Limb (tissue), 2 donors: ENCODE measurements at regions not wholly inside any gene's neighbourhood (a gene's known extent, or its start where the extent isn't known, plus 50 kb on each side); places are given as distances from the start of the nearest gene placed in this dataset.
"Not testable (repeated sequence)": the region's sequence is repeated elsewhere in the genome, so short reads cannot be mapped to it uniquely, and the experiment has no call there.

Experiments
- DNase-seq, 2 donors: peaks; one replicate each; pipeline ENCODE4 v3.0.0-alpha.2; 2016; ENCODE audit errors: extremely low spot score in 2 of 2

- no peak for DNase-seq
These were observed 1071.2 kb upstream of the LCORL start for GRCh38 chr4:19092797-19093196.

GRCh38 chr4:19074036-19074435 lies 1052.5 kb upstream of the LCORL start:
- no peak for DNase-seq

- no peak for DNase-seq
These were observed 1042.1 kb upstream of the LCORL start for GRCh38 chr4:19063662-19064061.

DNA sequence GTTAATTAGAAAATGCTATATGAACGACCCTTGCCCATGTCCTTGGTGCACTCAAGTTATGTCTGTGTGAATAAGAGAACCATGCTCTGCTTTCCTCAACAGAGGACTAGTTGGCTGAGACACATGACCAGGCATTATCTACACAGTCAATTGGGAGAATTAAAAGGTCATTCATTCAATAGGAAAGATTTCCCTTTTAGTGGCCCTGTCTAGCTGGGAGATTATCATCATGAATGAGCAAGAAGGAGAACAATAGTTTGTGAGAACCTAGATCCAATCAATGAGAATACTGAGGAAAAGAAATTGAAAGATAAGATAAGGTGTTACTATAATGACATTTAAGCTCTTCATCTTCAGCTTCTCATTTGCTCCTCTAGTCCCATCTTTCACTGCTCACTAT lies 1033.4 kb upstream of the LCORL start:
- DNase-seq: no peak

DNA sequence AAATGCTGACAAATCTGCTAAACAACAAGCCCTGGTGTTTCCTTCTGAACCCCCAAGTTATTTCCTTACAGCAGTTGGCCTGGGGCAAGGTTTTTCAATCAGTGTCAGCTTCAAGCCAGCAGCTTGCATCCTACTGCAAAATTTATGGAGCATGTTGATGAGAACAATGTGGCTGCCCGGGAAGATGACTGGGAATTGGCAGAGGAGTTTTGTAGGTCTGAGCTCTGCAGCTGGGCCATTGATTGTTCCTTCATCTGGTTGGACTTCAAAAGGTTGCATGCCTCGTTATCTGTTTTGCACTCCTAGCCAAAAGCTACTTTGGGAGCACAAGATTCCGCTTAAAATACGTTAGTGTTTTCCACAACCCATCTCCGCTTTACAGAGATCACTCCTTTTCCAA lies 1030.3 kb upstream of the LCORL start:
- DNase-seq: peak; percentile 52 to 57

DNA sequence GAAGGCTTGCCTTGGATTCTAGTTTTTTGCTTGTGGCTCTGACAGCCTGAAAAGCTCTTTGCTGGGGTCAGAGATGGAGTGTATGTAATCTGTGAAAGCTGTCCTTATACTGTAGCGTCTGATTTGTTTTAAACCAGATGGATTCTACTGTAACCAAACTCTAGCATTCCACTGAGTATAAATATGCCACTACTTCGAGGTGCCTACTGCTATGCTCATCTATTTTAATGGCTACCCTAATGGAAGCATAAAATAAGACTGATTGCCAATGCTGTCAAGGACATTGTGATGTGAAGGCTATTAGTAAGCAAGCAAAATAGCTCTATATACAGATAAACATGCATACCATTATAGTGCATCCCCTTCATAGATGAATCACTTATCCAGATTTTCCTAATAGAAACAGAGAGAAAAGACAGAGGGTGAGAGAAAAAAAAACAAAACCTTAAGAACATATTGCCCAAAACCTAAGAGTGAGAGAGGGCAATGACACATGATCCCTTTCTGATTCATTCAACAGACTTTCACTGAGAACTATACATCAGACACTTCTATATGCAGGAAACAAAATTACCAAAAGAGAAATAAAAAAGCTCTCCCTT lies 1025.8 kb upstream of the LCORL start:
- DNase-seq: no peak

DNA sequence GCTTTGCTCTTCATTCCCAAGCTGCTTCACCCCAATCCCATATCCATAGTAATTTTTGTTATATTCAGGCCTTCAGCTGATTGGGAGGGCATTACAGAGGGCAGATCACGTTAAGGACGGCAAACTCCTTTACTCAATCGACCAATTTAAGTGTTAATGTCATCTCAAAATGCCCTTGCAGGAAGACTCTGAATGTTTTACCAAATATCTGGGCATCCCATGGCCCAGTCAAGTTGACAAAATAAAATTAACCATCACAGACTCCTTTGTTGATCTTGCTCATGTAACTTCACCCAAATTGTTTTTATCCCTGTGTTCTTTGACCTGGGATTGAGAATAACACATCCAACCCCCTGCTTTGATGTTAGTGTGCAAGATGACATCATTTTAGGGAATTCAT lies 1018.3 kb upstream of the LCORL start:
- DNase-seq: no peak

- no peak for DNase-seq
These were observed 1016.7 kb upstream of the LCORL start for GRCh38 chr4:19038231-19038630.

DNA sequence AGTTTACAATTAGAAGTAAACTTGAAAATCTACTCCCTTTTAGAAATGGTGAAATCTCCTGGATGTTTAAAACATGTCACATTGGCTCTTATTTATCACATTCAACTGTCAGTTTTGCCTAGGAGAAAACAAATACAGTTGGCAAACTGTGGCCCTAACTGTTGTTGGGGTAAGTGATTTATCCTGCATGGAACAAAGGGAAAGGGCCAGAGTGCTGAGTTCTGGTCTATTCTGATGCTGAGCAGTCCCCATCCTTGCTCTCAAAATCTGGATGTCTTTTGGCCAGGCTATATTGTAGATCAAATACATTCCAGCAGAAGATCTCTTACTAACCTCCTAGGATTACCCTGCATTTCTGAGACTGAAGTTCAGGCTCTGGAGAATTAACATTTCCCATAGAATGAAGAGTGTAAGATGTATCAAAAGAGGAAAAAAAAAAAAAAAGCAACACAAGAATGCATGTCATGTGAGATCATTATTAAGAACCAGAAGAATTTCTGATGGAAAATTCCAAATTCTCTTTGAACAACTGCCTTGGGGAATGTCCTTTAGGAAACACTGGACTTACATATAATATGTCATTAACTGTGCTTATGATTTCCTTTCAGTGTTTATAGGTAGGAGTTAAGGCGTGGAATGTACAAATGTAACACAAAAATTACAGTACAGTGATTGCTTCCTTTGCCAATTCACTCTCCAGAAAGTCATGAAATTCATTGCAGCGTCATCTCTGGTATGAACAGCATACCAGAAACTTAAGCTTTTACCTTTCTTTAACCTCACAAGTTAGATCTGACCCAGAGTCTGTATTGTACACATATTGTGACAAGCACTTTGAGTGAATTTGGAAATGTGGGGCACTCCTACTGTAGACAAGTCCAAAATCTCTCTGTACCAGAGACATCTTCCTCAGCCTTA lies 1012.5 kb upstream of the LCORL start:
- peak in 1 of 2 donors; percentile 24 for DNase-seq

DNA sequence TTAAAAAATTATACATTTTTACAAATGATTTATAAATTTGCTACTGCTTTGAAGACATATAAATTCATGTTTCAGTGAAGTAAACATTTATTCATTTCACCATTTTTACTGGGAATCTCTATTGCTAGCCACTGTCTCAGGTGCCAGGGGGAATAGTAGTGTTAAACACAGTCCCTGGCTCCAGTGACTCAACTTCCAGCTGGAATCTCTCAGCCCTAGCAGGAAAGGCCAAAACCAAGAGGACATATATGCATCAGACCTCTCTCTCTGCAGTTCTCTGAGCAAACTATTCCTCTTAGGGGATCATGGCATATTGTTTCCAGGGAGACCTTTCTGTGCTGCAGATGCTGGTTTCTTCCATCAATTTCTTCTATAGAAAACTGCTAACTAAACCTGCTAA lies 1009.0 kb upstream of the LCORL start:
- DNase-seq: no peak

DNA sequence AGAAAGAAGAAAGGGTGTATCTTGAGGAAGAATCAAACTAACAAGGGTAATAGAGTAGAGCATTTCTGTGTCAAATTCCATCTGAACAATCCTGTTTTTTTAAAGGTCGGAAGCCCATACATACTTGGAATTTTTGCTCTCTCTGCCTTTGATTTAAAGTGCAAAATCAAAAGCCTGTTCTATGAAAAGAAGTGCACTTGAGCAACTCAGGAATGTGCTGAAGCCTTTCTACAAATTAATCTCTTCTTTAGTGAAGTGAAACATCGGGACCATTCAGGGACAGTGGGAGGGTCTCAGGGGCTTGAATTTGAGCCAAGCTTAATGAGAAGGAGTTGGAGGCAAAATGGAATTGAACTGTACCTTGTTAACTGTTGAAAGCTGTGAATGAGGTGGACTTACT lies 1008.5 kb upstream of the LCORL start:
- no peak for DNase-seq

DNA sequence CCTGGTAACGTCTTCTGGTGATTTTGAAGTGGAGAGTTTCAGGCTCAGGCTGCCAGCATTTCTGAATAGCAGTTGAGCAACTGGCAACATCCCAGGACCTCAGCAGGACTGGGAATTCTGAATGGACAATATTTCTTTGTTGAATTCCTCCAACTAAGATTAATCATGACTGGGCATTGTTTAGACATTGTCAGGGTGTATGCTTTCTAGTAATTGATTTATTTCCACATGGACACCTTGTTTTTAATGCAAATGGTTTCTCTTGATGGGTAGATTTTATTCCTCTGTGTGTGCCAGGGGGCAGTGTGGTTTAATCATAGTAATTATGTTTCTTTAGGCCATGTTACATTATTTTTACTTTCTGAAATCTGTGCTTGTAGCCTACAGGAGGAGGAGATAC lies 1004.7 kb upstream of the LCORL start:
- peak; percentile 27 to 38 for DNase-seq

- DNase-seq: no peak
These were observed 1003.5 kb upstream of the LCORL start for GRCh38 chr4:19025031-19025430.

- DNase-seq: no peak
These were observed 1002.5 kb upstream of the LCORL start for GRCh38 chr4:19024047-19024446.

- no peak for DNase-seq
These were observed 1000.1 kb upstream of the LCORL start for GRCh38 chr4:19021617-19022016.

- not testable (repeated sequence) for DNase-seq
These were observed 995.0 kb upstream of the LCORL start for GRCh38 chr4:19016550-19016949.

DNA sequence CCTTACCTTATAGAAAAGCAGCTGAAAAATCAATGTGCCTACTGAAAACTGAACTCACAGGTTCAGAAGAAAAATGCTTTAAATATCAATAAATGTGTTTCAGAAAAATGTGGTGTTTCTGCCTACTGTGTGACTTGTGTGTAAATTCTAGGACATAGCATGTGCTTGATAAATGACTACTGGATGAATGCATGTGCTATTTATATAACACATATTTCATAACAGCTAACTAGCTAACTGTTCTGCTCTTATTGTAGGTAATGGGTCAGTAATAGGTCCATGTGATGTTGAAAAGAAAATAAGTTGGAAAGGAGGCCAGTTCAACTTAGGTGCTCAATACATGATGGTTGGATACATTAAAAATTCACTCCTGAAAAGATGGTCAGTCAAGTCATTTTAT lies 993.0 kb upstream of the LCORL start:
- DNase-seq: no peak

GRCh38 chr4:19010761-19011160 lies 989.2 kb upstream of the LCORL start:
- DNase-seq: no peak

DNA sequence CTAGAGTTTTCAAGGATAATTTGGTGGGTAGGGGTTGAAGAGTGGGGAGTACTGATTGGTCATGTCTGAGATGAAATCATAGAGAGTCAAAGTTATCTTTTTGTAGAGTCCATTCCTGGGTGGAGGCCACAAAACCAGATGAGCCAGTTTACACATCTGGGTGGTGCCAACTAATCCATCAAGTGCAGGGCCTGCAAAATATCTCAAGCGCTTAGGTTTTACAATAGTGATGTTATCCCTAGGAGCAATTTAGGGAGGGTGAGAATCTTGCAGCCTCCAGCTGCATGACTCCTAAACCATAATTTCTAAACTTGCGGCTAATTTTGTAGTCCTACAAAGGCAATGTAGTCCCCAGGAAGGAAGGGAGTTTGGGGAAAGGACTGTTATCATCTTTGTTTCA lies 988.3 kb upstream of the LCORL start:
- DNase-seq: no peak

DNA sequence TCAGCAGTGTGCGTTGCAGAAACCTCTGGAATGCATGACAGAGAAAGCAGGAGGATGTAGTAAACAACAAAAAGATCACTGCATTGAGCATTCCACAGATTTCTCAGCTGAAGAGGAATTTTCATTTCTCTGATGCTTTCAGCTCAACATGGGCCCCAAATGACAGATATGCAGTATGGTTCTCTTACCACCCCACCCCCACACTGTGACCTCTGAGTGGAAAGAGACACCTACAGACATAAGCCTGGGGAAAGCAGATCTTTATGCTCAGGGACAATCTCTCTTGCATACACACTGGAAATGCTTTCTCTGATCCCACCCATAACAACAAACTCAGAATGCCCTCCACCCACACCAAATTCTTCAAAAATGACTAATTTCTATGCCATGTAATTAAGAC lies 983.7 kb upstream of the LCORL start:
- DNase-seq: no peak

GRCh38 chr4:19002170-19002569 lies 980.6 kb upstream of the LCORL start:
- DNase-seq: no peak

DNA sequence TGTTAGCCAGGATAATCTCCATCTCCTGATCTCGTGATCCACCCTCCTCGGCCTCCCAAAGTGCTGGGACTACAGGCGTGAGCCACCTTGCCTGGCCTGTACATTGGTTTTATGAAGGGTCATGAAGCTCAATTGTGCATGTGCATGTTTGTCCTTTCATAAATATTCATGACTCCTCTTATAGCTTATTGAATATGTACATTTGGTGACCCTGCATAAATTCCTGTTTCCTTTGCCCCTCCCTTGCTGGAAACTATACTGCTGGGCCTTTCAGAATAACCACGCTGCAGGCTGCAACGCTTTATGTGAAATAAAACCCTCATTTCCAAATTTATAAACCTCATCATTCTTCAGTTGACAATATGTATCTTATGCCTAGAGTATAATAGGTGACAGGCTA lies 978.0 kb upstream of the LCORL start:
- DNase-seq: no peak

DNA sequence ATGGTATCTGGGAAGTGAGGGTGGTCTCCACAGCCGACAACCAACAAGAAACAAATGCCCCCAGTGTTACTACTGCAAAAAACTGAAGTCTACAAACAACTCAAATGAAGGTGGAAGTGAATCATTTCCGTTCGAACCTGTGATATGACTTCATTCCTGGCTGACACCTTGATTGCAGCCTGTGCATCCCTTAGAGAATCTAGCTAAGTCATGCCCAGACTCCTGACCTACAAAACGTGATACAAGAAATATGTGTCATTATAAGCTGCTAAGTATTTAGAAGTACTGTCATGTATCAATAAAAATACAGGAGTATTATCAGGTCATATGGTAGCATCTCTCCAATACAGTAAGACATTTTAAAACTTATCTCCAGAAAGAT lies 959.7 kb upstream of the LCORL start:
- no peak for DNase-seq
